Vagina (tissue), 2 donors: ENCODE measurements at regions not wholly inside any gene's neighbourhood (a gene's known extent, or its start where the extent isn't known, plus 50 kb on each side); places are given as distances from the start of the nearest gene placed in this dataset.

Experiments used
- CTCF ChIP-seq, 3 experiments: fragments of 450-650 bp in 2 of 3; fragments of 200-600 bp in 1 of 3; sonication (generic) in 1 of 3; IDR thresholded peaks; one replicate each; pipeline ENCODE4 v1.5.1; 2017 to 2019; ENCODE audit warnings: antibody characterized with exemption in 3 of 3, mild to moderate bottlenecking in 2 of 3, moderate library complexity in 2 of 3
- POLR2A ChIP-seq, 2 donors: fragments of 450-650 bp; IDR thresholded peaks; one replicate each; pipeline ENCODE4 v1.6.1; 2017; ENCODE audit warnings: antibody characterized with exemption in 2 of 2, mild to moderate bottlenecking in 2 of 2, moderate library complexity in 2 of 2

GRCh38 chr6:22448291-22448711 lies 121.1 kb upstream of the HDGFL1 start:
- TF ChIP-seq CTCF (IDR thresholded peaks at IDR 0.05), result no peak
- TF ChIP-seq POLR2A (IDR thresholded peaks at IDR 0.05), result no peak
